ENCODE measurements at regions not wholly inside any gene's neighbourhood (a gene's known extent, or its start where the extent isn't known, plus 50 kb on each side); places are given as distances from the start of the nearest gene placed in this dataset.

DNA sequence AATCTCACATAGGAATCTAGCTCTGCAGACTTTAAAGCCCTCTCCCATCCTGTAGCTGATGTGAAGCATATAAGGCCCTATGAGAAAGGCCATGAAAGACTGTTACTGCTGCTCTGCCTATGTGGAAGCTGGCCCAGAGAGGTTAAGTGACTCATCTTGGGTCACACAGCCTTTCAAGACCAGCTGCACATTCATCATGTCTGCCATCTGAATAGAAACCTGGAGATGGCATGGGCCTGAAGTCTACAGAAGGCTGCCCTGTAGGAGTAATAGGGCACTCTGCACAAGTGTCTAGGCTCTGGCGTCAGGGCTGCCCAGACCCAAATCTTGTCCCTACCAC is 59.4 kb upstream of the COL13A1 start:
- TF ChIP-seq, protein P1, sequence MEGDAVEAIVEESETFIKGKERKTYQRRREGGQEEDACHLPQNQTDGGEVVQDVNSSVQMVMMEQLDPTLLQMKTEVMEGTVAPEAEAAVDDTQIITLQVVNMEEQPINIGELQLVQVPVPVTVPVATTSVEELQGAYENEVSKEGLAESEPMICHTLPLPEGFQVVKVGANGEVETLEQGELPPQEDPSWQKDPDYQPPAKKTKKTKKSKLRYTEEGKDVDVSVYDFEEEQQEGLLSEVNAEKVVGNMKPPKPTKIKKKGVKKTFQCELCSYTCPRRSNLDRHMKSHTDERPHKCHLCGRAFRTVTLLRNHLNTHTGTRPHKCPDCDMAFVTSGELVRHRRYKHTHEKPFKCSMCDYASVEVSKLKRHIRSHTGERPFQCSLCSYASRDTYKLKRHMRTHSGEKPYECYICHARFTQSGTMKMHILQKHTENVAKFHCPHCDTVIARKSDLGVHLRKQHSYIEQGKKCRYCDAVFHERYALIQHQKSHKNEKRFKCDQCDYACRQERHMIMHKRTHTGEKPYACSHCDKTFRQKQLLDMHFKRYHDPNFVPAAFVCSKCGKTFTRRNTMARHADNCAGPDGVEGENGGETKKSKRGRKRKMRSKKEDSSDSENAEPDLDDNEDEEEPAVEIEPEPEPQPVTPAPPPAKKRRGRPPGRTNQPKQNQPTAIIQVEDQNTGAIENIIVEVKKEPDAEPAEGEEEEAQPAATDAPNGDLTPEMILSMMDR (IDR thresholded peaks at IDR 0.05; ENCODE audit: insufficient read depth, low read depth, low read length), result no peak
- TF ChIP-seq EZH2 (IDR thresholded peaks at IDR 0.05; ENCODE audit: insufficient read depth, low read length), result no peak

Measured in astrocyte (in vitro differentiated cells and primary cell).